Activated naive CD4-positive, alpha-beta T cell treated with anti-CD3 and anti-CD28 coated beads, Interleukin-2, amount 50 U/mL, for 24 hours (primary cell): ENCODE measurements at regions not wholly inside any gene's neighbourhood (a gene's known extent, or its start where the extent isn't known, plus 50 kb on each side); places are given as distances from the start of the nearest gene placed in this dataset.
"Not testable (repeated sequence)": the region's sequence is repeated elsewhere in the genome, so short reads cannot be mapped to it uniquely, and the experiment has no call there.

Experiments
- H3K27ac Mint-ChIP-seq: one replicate; pipeline ENCODE4 v1.8.0; 2021; ENCODE audit warnings: mild to moderate bottlenecking, mixed read lengths
- H3K27me3 Mint-ChIP-seq: one replicate; pipeline ENCODE4 v1.8.0; 2021; ENCODE audit warnings: mixed read lengths
- H3K36me3 Mint-ChIP-seq: one replicate; pipeline ENCODE4 v1.8.0; 2021; ENCODE audit warnings: mixed read lengths
- H3K4me1 Mint-ChIP-seq: one replicate; pipeline ENCODE4 v1.8.0; 2021; ENCODE audit warnings: mixed read lengths
- H3K4me3 Mint-ChIP-seq: one replicate; pipeline ENCODE4 v1.8.0; 2021; ENCODE audit warnings: mild to moderate bottlenecking, mixed read lengths
- H3K9me3 Mint-ChIP-seq: one replicate; pipeline ENCODE4 v1.8.0; 2021; ENCODE audit warnings: mixed read lengths

- Mint-ChIP-seq H3K4me1 (no peaks in the 10 kb centered on the region), H3K4me3 (no peak overlapping the region), H3K9me3 (no peaks in the 10 kb centered on the region), H3K36me3 (no peaks in the 10 kb centered on the region), H3K27me3 (peaks cover 28% of the 10 kb centered on the region), H3K27ac (no peak overlapping the region)
Observed at GRCh38 chr16:86343027-86343795, 167.1 kb upstream of the FOXF1 start.

- Mint-ChIP-seq H3K4me3 (no peak overlapping the region), H3K27ac (no peak overlapping the region), H3K36me3 (no peaks in the 10 kb centered on the region), H3K9me3 (no peaks in the 10 kb centered on the region), H3K27me3 (peaks cover 28% of the 10 kb centered on the region), H3K4me1 (no peaks in the 10 kb centered on the region)
Observed at GRCh38 chr16:86343796-86344585, 166.3 kb upstream of the FOXF1 start.

- no peaks in the 10 kb centered on the region for H3K36me3 Mint-ChIP-seq
- no peak overlapping the region for H3K27ac Mint-ChIP-seq
- peaks cover 25% of the 10 kb centered on the region for H3K27me3 Mint-ChIP-seq
Observed at GRCh38 chr16:86344586-86344871, 165.8 kb upstream of the FOXF1 start.

GRCh38 chr16:86344881-86345280 is 165.4 kb upstream of the FOXF1 start:
- H3K9me3 Mint-ChIP-seq: no peaks in the 10 kb centered on the region
- H3K27ac Mint-ChIP-seq: no peak overlapping the region
- H3K27me3 Mint-ChIP-seq: peaks cover 25% of the 10 kb centered on the region
- no peak overlapping the region for H3K4me3 Mint-ChIP-seq
- no peaks in the 10 kb centered on the region for H3K4me1 Mint-ChIP-seq
- no peaks in the 10 kb centered on the region for H3K36me3 Mint-ChIP-seq

More at GRCh38 chr16:86344586-86344871, 165.8 kb upstream of the FOXF1 start:
- Mint-ChIP-seq H3K9me3 (no peaks in the 10 kb centered on the region), H3K4me1 (no peaks in the 10 kb centered on the region), H3K4me3 (no peak overlapping the region)

- no peak overlapping the region for H3K27ac Mint-ChIP-seq
- no peak overlapping the region for H3K4me3 Mint-ChIP-seq
- H3K9me3 Mint-ChIP-seq: no peaks in the 10 kb centered on the region
- no peaks in the 10 kb centered on the region for H3K36me3 Mint-ChIP-seq
- peaks cover 22% of the 10 kb centered on the region for H3K27me3 Mint-ChIP-seq
- no peaks in the 10 kb centered on the region for H3K4me1 Mint-ChIP-seq
Observed at GRCh38 chr16:86345516-86345915, 164.8 kb upstream of the FOXF1 start.

- H3K27me3 Mint-ChIP-seq: peaks cover 24% of the 10 kb centered on the region
Observed at GRCh38 chr16:86346034-86346433, 164.3 kb upstream of the FOXF1 start.

GRCh38 chr16:86347090-86347489 is 163.2 kb upstream of the FOXF1 start:
- no peak overlapping the region for H3K27ac Mint-ChIP-seq
- no peak overlapping the region for H3K4me3 Mint-ChIP-seq
- no peaks in the 10 kb centered on the region for H3K36me3 Mint-ChIP-seq
- peaks cover 24% of the 10 kb centered on the region for H3K27me3 Mint-ChIP-seq
- H3K4me1 Mint-ChIP-seq: no peaks in the 10 kb centered on the region
- no peaks in the 10 kb centered on the region for H3K9me3 Mint-ChIP-seq

More at GRCh38 chr16:86346034-86346433, 164.3 kb upstream of the FOXF1 start:
- Mint-ChIP-seq H3K27ac (no peak overlapping the region), H3K4me3 (no peak overlapping the region), H3K4me1 (no peaks in the 10 kb centered on the region), H3K36me3 (no peaks in the 10 kb centered on the region), H3K9me3 (no peaks in the 10 kb centered on the region)

- H3K4me1 Mint-ChIP-seq: no peaks in the 10 kb centered on the region
- no peak overlapping the region for H3K4me3 Mint-ChIP-seq
- no peak overlapping the region for H3K27ac Mint-ChIP-seq
- H3K9me3 Mint-ChIP-seq: no peaks in the 10 kb centered on the region
- no peaks in the 10 kb centered on the region for H3K36me3 Mint-ChIP-seq
- H3K27me3 Mint-ChIP-seq: peaks cover 27% of the 10 kb centered on the region
Observed at GRCh38 chr16:86347916-86348555, 162.3 kb upstream of the FOXF1 start.

GRCh38 chr16:86349338-86349900 is 160.9 kb upstream of the FOXF1 start:
- H3K36me3 Mint-ChIP-seq: no peaks in the 10 kb centered on the region
- H3K27me3 Mint-ChIP-seq: peaks cover 20% of the 10 kb centered on the region
- no peaks in the 10 kb centered on the region for H3K9me3 Mint-ChIP-seq
- H3K4me1 Mint-ChIP-seq: no peaks in the 10 kb centered on the region
- H3K4me3 Mint-ChIP-seq: no peak overlapping the region
- H3K27ac Mint-ChIP-seq: no peak overlapping the region

- H3K4me3 Mint-ChIP-seq: no peak overlapping the region
- no peak overlapping the region for H3K27ac Mint-ChIP-seq
- peaks cover 20% of the 10 kb centered on the region for H3K27me3 Mint-ChIP-seq
- no peaks in the 10 kb centered on the region for H3K4me1 Mint-ChIP-seq
- no peaks in the 10 kb centered on the region for H3K9me3 Mint-ChIP-seq
- no peaks in the 10 kb centered on the region for H3K36me3 Mint-ChIP-seq
Observed at GRCh38 chr16:86350289-86350688, 160.0 kb upstream of the FOXF1 start.

- Mint-ChIP-seq H3K27me3 (peaks cover 22% of the 10 kb centered on the region), H3K4me3 (no peak overlapping the region)
Observed at GRCh38 chr16:86351041-86351784, 159.1 kb upstream of the FOXF1 start.

GRCh38 chr16:86351785-86352139 is 158.6 kb upstream of the FOXF1 start:
- H3K9me3 Mint-ChIP-seq, H3K4me3 Mint-ChIP-seq, H3K4me1 Mint-ChIP-seq, H3K27ac Mint-ChIP-seq, H3K36me3 Mint-ChIP-seq: not testable (repeated sequence)
- peaks cover 19% of the 10 kb centered on the region for H3K27me3 Mint-ChIP-seq

More at GRCh38 chr16:86351041-86351784, 159.1 kb upstream of the FOXF1 start:
- H3K4me1 Mint-ChIP-seq: no peaks in the 10 kb centered on the region
- H3K27ac Mint-ChIP-seq: no peak overlapping the region
- H3K9me3 Mint-ChIP-seq: no peaks in the 10 kb centered on the region
- H3K36me3 Mint-ChIP-seq: no peaks in the 10 kb centered on the region

GRCh38 chr16:86353148-86353547 is 157.2 kb upstream of the FOXF1 start:
- Mint-ChIP-seq H3K9me3 (no peaks in the 10 kb centered on the region), H3K4me1 (no peaks in the 10 kb centered on the region), H3K4me3 (no peak overlapping the region), H3K27me3 (peaks cover 19% of the 10 kb centered on the region), H3K27ac (no peak overlapping the region), H3K36me3 (no peaks in the 10 kb centered on the region)

- H3K4me1 Mint-ChIP-seq: no peaks in the 10 kb centered on the region
- no peaks in the 10 kb centered on the region for H3K9me3 Mint-ChIP-seq
- H3K27me3 Mint-ChIP-seq: peaks cover 21% of the 10 kb centered on the region
- H3K27ac Mint-ChIP-seq: no peak overlapping the region
- no peaks in the 10 kb centered on the region for H3K36me3 Mint-ChIP-seq
- no peak overlapping the region for H3K4me3 Mint-ChIP-seq
Observed at GRCh38 chr16:86353948-86354347, 156.4 kb upstream of the FOXF1 start.
